22Rv1 (cell line): ENCODE measurements at regions not wholly inside any gene's neighbourhood (a gene's known extent, or its start where the extent isn't known, plus 50 kb on each side); places are given as distances from the start of the nearest gene placed in this dataset.

Experiments used
- H3K27ac ChIP-seq: fragments of 450-650 bp; 2 replicates; pipeline ENCODE4 v1.5.1; 2017
- ZFX ChIP-seq: fragments of 450-650 bp; IDR thresholded peaks from 2 replicates; pipeline ENCODE4 v1.6.1; 2017; ENCODE audit warnings: antibody characterized with exemption, borderline replicate concordance
- TF ChIP-seq, protein P1 (sequence below): fragments of 450-650 bp; IDR thresholded peaks from 2 replicates; pipeline ENCODE4 v1.5.1; 2017; ENCODE audit warnings: mild to moderate bottlenecking

DNA sequence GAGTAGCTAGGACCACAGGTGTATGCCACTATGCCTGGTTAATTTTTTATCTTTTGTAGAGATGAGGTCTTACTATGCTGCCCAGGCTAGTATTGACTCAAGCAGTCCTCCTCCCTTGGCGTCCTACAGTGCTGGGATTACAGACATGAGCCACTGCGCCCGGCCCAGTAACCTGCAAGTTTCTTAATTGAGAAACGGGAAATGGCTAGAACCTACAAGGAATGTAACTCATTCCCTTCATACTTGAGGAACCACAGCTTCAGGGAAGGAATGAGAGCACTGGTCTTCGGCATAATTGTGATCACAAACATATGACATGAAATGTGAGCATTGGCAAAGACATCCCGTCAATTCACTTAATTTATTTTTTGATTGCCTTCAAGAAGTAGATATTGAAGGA, 157.0 kb downstream of the KLF5 start:
- TF ChIP-seq, protein P1, sequence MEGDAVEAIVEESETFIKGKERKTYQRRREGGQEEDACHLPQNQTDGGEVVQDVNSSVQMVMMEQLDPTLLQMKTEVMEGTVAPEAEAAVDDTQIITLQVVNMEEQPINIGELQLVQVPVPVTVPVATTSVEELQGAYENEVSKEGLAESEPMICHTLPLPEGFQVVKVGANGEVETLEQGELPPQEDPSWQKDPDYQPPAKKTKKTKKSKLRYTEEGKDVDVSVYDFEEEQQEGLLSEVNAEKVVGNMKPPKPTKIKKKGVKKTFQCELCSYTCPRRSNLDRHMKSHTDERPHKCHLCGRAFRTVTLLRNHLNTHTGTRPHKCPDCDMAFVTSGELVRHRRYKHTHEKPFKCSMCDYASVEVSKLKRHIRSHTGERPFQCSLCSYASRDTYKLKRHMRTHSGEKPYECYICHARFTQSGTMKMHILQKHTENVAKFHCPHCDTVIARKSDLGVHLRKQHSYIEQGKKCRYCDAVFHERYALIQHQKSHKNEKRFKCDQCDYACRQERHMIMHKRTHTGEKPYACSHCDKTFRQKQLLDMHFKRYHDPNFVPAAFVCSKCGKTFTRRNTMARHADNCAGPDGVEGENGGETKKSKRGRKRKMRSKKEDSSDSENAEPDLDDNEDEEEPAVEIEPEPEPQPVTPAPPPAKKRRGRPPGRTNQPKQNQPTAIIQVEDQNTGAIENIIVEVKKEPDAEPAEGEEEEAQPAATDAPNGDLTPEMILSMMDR, result no peak
- no peak for TF ChIP-seq ZFX
- H3K27ac ChIP-seq, result no peak overlapping the region

DNA sequence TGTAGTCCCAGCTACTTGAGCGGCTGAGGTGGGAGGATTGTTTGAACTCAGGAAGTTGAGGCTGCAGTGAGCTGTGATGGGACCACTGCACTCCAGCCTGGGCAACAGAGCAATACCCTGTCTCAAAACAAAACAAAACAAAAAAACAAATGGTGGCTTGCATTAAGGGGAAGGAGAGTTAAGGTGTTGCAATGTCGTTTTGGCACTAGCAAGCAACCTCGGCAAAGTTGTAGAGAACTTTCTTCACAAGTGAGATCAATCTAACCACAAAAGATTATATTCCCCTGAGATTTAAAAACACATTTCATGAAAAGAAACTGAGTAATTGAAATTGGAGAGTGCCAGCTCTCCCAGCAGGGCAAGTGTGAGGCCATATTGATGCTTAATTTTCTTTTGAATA, 153.7 kb downstream of the KLF5 start:
- TF ChIP-seq, protein P1, result no peak
- TF ChIP-seq ZFX, result no peak
- no peak overlapping the region for H3K27ac ChIP-seq

DNA sequence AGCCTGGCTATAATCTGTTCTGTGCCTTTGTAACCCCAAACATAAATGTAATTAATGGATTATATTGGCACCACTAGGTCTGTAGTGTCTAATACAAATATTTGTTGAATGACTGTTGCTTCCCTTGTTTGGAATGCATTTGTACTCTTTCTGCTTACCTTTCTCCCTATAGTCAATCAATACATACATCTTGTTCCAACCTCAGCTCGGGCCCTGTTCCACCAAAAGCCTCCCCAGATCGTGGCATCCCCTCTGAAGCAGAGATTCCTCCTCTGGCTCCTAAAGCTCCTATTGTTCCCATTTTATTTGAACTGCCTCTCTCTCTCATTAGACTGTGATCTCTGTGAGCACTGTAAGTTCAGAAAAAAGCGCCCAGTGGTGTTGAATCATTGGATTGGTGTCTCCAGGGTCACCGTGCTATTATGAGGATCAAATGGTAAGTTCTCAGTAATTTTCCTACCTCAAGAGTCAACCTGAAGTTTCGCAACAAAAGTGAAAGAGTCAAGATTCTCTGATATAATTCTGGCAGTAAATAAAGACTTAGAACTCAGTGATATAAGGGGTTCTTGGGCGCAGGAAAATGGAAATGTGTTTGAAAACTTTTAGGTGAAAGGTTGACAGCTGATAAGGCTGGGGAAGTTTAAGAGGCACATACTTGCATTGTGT, 151.5 kb downstream of the KLF5 start:
- H3K27ac ChIP-seq, result peak overlapping the region; percentile 12; the same call in 1 of the 2 replicates
- TF ChIP-seq, protein P1, result no peak
- no peak for TF ChIP-seq ZFX

DNA sequence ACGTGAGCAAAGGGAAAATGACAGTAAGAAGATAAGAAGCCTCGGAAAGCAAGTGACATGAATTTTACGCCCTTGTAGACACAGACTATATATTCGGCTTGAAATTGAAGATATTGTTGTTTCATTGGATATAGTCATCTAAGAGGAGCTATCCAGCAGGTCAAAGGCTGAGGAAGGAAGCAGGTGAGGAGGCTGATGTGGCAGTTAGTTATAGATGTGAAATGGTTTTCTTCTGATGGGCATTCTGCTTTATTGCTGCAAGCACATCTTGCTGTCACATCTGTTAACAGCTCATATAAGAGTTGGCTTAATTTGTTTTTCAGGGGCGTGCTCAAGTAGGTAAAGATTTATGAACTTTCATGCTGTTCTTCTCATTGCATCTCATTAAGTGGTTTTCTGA, 146.1 kb downstream of the KLF5 start:
- TF ChIP-seq, protein P1, result no peak
- no peak for TF ChIP-seq ZFX
- no peak overlapping the region for H3K27ac ChIP-seq

DNA sequence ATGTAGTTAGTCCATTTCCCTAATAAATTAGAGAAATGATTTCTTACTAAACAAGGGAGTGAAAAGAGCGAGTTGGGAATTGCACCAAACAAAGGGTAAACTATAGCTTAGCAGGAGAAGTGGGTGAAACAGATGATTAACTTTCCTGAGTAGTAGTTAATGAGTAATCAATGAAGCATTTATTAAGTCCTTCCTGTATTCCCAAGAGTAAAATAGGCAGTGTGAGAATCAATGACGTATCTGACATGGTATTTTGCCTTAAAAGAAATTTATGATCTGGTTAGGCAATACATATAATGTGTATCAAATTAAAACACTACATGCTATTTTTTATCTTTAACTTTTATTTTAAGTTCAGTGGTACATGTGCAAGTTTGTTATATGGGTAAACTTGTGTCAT, 142.8 kb downstream of the KLF5 start:
- H3K27ac ChIP-seq, result no peak overlapping the region

DNA sequence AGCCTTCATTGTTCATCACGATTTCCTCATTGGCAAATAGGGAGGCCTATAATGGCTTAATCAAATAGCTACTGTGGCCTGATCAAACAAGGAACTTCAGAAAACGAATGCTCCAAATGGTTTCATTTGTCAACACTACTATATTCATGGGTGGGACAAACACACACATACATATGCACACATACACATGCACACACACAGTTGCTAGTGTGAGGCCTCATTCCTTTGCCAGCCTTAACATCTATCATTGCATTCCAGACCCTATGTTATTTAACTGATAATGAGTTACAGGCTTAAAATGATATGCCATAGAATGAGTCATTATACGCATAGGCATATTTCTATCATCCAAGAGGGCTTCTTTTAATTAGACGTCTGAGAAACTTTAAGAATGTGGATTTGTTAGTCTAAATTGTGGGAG, 140.2 kb downstream of the KLF5 start:
- H3K27ac ChIP-seq, result peak overlapping the region; percentile 51

More for the DNA sequence above, 142.8 kb downstream of the KLF5 start:
- TF ChIP-seq, protein P1, result no peak
- TF ChIP-seq ZFX, result no peak

DNA sequence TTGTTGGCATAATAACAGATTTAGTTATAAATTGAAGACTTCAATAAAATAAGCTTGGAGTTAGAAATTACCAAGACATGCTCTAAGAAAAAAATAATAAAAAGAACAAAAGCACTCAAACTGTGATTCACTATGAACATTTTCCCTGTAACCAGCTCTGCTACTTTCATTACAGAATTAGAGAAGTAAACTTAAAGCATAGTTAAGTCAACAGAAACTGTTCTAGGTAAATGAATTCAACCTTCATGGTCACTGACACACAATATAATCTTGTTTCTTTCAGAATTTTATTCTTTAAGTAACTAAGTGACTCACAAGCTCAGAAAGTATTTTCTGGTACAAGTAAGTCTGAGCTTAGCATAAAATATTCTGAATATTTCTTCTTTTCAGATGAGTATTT, 136.3 kb downstream of the KLF5 start:
- H3K27ac ChIP-seq, result peak overlapping the region; percentile 39; the same call in 1 of the 2 replicates
- TF ChIP-seq, protein P1, result no peak
- no peak for TF ChIP-seq ZFX

More for the DNA sequence above, 140.2 kb downstream of the KLF5 start:
- no peak for TF ChIP-seq ZFX
- TF ChIP-seq, protein P1, result no peak
